Small intestine (tissue), 7 donors: ENCODE measurements at regions not wholly inside any gene's neighbourhood (a gene's known extent, or its start where the extent isn't known, plus 50 kb on each side); places are given as distances from the start of the nearest gene placed in this dataset.

ENCODE experiments used
- DNase-seq, 2 donors: peaks; one replicate each; pipeline versions ENCODE4 v3.0.0 to v3.0.0-alpha.2; 2013
- FAIRE-seq: peaks from 2 replicates; lab custom pipeline; 2012; peaks lifted over from hg19 to GRCh38; lab: Jason Lieb, UNC
- H3K27ac ChIP-seq, 3 donors: one replicate each; pipeline ENCODE4 v1.5.1; 2013; ENCODE audit warnings: low read length in 2 of 3, mild to moderate bottlenecking in 2 of 3, control low read depth in 1 of 3, inconsistent platforms in 1 of 3, low read depth in 1 of 3, moderate library complexity in 1 of 3
- H3K27me3 ChIP-seq, 3 donors: one replicate each; pipeline ENCODE4 v1.6.1; 2013; ENCODE audit warnings: low read length in 3 of 3, inconsistent platforms in 1 of 3; ENCODE audit not compliant: control insufficient read depth in 3 of 3, insufficient read depth in 3 of 3
- H3K36me3 ChIP-seq, 3 donors: one replicate each; pipeline ENCODE4 v1.6.1; 2013; ENCODE audit warnings: low read length in 3 of 3, inconsistent platforms in 1 of 3, low read depth in 1 of 3, mild to moderate bottlenecking in 1 of 3, moderate library complexity in 1 of 3; ENCODE audit not compliant: control insufficient read depth in 3 of 3, insufficient read depth in 2 of 3
- H3K4me1 ChIP-seq, 3 donors: one replicate each; pipeline ENCODE4 v1.6.1; 2013; ENCODE audit warnings: low read length in 2 of 3, inconsistent platforms in 1 of 3, low read depth in 1 of 3, mild to moderate bottlenecking in 1 of 3, moderate library complexity in 1 of 3; ENCODE audit not compliant: control insufficient read depth in 3 of 3, insufficient read depth in 2 of 3
- H3K4me3 ChIP-seq, 3 donors: one replicate each; pipeline ENCODE4 v1.5.1; 2013; ENCODE audit warnings: low read length in 3 of 3, control low read depth in 1 of 3, inconsistent platforms in 1 of 3, low read depth in 1 of 3, mild to moderate bottlenecking in 1 of 3, moderate library complexity in 1 of 3
- H3K9me3 ChIP-seq, 2 donors: one replicate each; pipeline ENCODE4 v1.6.1; 2013; ENCODE audit warnings: low read depth in 1 of 2, low read length in 1 of 2; ENCODE audit not compliant: control insufficient read depth in 2 of 2, insufficient read depth in 1 of 2
- WGBS, 3 donors: extraction: QIAGEN DNeasy Blood & Tissue Kit; methylation state at CpG; one replicate each; pipeline ENCODE4 v1.1.7; 2013; 5-methylcytosine and 5-hydroxymethylcytosine counted together
- donor health status: healthy with polysubstance abuse.
- donor health status: control.
- donor health status: control.
- donor health status: Bipolar disorder and iron deficiency.
- donor health status: healthy.

- peaks cover 0 to 9% (median 3%) of the 10 kb centered on the region in 3 donors for H3K27me3 ChIP-seq
- peaks cover 1 to 27% of the 10 kb centered on the region in 2 donors for H3K9me3 ChIP-seq
- FAIRE-seq, result no peak
- 92 to 95% (median 95%) methylated on average over 14 of the region's 14 CpGs for WGBS, 3 donors
- H3K4me1 ChIP-seq, result no peaks in the 10 kb centered on the region
- no peaks in the 10 kb centered on the region for H3K36me3 ChIP-seq
- H3K4me3 ChIP-seq, result no peak overlapping the region
- DNase-seq, result no peak
- no peak overlapping the region for H3K27ac ChIP-seq
Observed at GRCh38 chr13:110788778-110789177, 75.3 kb downstream of the ING1 start.

DNA sequence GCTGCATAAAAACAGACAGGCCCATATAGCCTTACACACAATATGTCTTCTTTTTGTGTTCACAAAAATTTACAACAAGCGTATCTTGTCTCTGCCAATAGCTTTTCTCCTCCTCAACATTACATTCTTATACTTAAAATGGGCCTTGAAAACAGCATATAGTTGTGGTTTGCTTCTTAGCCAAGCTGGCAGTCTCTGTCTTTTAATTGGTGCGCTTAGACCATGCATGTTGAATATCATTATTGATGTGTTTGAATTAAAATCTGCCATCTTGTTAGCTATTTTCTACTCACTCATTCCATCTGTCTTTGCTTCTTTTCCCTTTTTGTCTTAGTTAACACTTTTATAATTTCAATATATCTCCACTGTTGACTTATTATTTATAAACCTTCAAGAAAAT lies 76.4 kb downstream of the ING1 start:
- 91 to 95% (median 92%) methylated on average over 2 of the region's 2 CpGs for WGBS, 3 donors
- Histone ChIP-seq H3K9me3 (peaks cover 1 to 31% of the 10 kb centered on the region in 2 donors), H3K4me1 (no peaks in the 10 kb centered on the region), H3K36me3 (no peaks in the 10 kb centered on the region), H3K27me3 (peaks cover 0 to 9% (median 3%) of the 10 kb centered on the region in 3 donors), H3K27ac (no peak overlapping the region), H3K4me3 (no peak overlapping the region)
- no peak for DNase-seq
- no peak for FAIRE-seq

DNA sequence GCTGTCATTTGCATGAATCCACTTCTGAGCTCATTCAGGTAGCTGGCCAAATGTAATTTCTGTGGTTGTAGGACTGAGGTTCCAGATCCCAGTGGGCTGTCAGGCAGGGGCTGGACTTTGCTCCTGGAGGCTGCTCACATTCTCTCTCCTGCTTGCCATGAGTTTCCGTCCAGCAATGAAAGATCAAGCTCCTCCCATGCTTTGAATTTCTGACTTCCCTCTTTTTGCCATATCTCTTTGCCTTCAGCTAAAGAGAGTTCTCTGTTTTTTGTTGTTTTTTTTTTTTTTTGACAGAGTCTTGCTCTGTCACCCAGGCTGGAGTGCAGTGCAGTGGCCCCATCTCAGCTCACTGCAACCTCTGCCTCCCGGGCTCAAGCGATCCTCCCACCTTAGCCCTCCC lies 76.9 kb downstream of the ING1 start:
- Histone ChIP-seq H3K4me1 (no peaks in the 10 kb centered on the region), H3K27me3 (peaks cover 0 to 8% (median 2%) of the 10 kb centered on the region in 3 donors), H3K4me3 (no peak overlapping the region), H3K36me3 (no peaks in the 10 kb centered on the region), H3K27ac (no peak overlapping the region), H3K9me3 (peaks cover 1 to 31% of the 10 kb centered on the region in 2 donors)
- no peak for DNase-seq
- no peak for FAIRE-seq
- 83 to 90% (median 85%) methylated on average over 3 of the region's 3 CpGs for WGBS, 3 donors

DNA sequence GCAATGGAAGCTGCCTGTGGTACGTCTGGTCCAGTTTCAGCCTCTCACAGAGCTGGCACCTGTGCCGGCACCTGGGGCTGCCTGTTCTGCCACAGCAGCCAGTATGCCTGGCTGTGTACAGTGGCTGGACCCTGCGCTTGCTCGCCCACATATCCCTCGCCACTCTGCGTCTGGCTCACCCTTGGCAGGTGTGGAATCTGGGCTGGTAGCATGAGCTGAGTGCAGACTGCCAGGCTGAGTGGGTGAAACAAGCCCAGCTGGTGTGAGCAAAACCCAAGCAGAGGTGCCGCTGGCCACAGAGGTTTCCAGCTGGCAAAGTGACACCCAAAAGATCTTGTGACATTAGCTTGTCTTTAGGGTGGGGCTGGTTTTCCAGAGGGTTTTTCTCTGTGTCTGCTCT lies 80.7 kb downstream of the ING1 start:
- H3K9me3 ChIP-seq, result peaks cover 1 to 28% of the 10 kb centered on the region in 2 donors
- no peaks in the 10 kb centered on the region for H3K36me3 ChIP-seq
- no peak overlapping the region for H3K4me3 ChIP-seq
- peaks cover 0 to 5% (median 0%) of the 10 kb centered on the region in 3 donors for H3K27me3 ChIP-seq
- FAIRE-seq (no peak), DNase-seq (no peak)
- no peak overlapping the region for H3K27ac ChIP-seq
- no peaks in the 10 kb centered on the region for H3K4me1 ChIP-seq
- 81 to 89% (median 86%) methylated on average over 7 of the region's 7 CpGs for WGBS, 3 donors

GRCh38 chr13:110797230-110797877 lies 83.9 kb downstream of the ING1 start:
- FAIRE-seq, result no peak
- 58 to 65% (median 60%) methylated on average over 9 of the region's 9 CpGs for WGBS, 3 donors
- Histone ChIP-seq H3K27ac (no peak overlapping the region), H3K4me1 (no peaks in the 10 kb centered on the region), H3K36me3 (no peaks in the 10 kb centered on the region), H3K4me3 (no peak overlapping the region), H3K9me3 (peaks cover 1 to 17% of the 10 kb centered on the region in 2 donors), H3K27me3 (peaks cover 0 to 7% (median 2%) of the 10 kb centered on the region in 3 donors)
- DNase-seq, result no peak

- Histone ChIP-seq H3K4me1 (no peaks in the 10 kb centered on the region), H3K27ac (no peak overlapping the region), H3K4me3 (no peak overlapping the region), H3K27me3 (peaks cover 0 to 4% (median 2%) of the 10 kb centered on the region in 3 donors), H3K36me3 (no peaks in the 10 kb centered on the region), H3K9me3 (peaks cover 0 to 9% of the 10 kb centered on the region in 2 donors)
- FAIRE-seq (no peak), DNase-seq (peak in 1 of 2 donors; percentile 21)
- WGBS, 3 donors, result 48 to 76% (median 62%) methylated on average over 18 of the region's 18 CpGs
Observed at GRCh38 chr13:110798081-110798994, 84.8 kb downstream of the ING1 start.

DNA sequence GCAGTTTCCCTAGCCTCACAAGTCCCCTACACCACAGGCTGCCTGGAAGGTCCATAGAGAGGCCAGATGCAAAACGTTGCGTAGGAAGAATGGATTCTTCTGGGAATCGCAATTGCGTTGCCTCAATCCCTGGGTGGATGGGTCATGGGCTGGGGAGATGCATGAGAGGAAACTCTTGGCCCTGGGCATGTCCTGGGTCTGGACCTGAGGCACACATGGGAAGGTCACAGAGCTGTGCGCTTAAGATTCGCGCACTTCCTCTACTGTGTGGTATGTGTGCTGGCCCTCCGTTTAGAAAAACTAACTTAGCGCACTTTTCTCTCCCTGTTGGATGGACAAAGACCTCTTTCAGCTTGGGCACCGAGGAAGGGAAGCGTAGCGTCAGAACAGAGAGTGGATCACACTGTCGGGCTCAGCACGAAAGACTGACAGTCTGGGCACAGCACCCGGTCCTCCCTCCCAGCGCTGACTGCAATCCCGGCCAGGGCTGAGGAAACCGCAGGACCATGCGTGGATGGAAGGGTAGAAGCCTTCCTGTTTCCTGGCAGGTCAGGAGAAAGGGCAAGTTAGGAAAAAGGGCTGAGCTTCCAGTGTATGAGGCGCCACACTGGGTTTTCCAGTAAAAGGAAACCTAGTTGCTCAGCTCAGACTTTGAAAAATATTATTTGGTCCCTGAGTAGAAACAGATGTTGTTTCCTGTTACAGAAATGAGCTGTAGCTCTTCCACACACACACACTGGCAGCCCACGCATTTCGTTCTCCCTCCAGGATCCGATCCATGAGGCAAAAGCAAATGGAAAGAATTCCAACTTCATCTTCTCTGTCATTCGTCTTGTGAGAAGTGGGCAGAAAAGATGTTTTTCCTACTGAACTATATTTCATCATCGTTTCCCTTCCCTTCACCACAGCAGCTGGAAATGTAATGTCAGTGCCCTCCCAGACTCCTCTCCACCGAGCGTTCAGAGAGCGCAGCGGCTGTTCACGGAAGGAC lies 86.0 kb downstream of the ING1 start:
- Histone ChIP-seq H3K4me1 (no peaks in the 10 kb centered on the region), H3K36me3 (no peaks in the 10 kb centered on the region), H3K27ac (peak overlapping the region in 2 of 3 donors; percentile 55 to 74), H3K4me3 (peak overlapping the region in 1 of 3 donors; percentile 4), H3K9me3 (no peaks in the 10 kb centered on the region), H3K27me3 (peaks cover 0 to 2% (median 2%) of the 10 kb centered on the region in 3 donors)
- FAIRE-seq (no peak), DNase-seq (peak in 1 of 2 donors; percentile 17)
- 49 to 83% (median 67%) methylated on average over 30 of the region's 30 CpGs for WGBS, 3 donors
